ENCODE measurements at regions not wholly inside any gene's neighbourhood (a gene's known extent, or its start where the extent isn't known, plus 50 kb on each side); places are given as distances from the start of the nearest gene placed in this dataset.

GRCh38 chr1:29473161-29473855 lies 237.0 kb downstream of the PTPRU start:
- no peaks in the 10 kb centered on the region for H3K36me3 ChIP-seq (ENCODE audit: control insufficient read depth in 4 of 4, insufficient read depth in 4 of 4, low read length in 4 of 4)
- no peak for TF ChIP-seq CTCF (IDR thresholded peaks at IDR 0.05; ENCODE audit: control extremely low read depth, extremely low read depth)
- no peak overlapping the region for H3K9ac ChIP-seq (ENCODE audit: insufficient read depth in 1 of 2, low read length in 2 of 2)
- 78% methylated on average over 9 of the region's 9 CpGs for WGBS, 2 donors
- no peak overlapping the region for H3K4me3 ChIP-seq
- ATAC-seq (ENCODE audit: insufficient read depth, low FRiP score) (no peak), DNase-seq (peak in 1 of 3 donors; percentile 6)
- peaks cover 0 to 6% (median 0%) of the 10 kb centered on the region in 5 donors for H3K4me1 ChIP-seq (ENCODE audit: control insufficient read depth in 5 of 5, insufficient read depth in 5 of 5, low read length in 5 of 5)
- H3K27ac ChIP-seq (ENCODE audit: low read depth in 1 of 2, low read length in 1 of 2) = no peak overlapping the region
- no peaks in the 10 kb centered on the region for H3K9me3 ChIP-seq (ENCODE audit: control insufficient read depth in 4 of 4, insufficient read depth in 3 of 4, low read length in 3 of 4)
- H3K27me3 ChIP-seq (ENCODE audit: control insufficient read depth in 3 of 3, insufficient read depth in 3 of 3, low read length in 2 of 3) = peaks cover 0 to 20% (median 5%) of the 10 kb centered on the region in 3 donors

GRCh38 chr1:29471487-29472313 lies 235.4 kb downstream of the PTPRU start:
- Histone ChIP-seq H3K27me3 (ENCODE audit: control insufficient read depth in 3 of 3, insufficient read depth in 3 of 3, low read length in 2 of 3) (peaks cover 0 to 10% (median 3%) of the 10 kb centered on the region in 3 donors), H3K4me3 (no peak overlapping the region), H3K9ac (ENCODE audit: insufficient read depth in 1 of 2, low read length in 2 of 2) (no peak overlapping the region), H3K36me3 (ENCODE audit: control insufficient read depth in 4 of 4, insufficient read depth in 4 of 4, low read length in 4 of 4) (no peaks in the 10 kb centered on the region), H3K27ac (ENCODE audit: low read depth in 1 of 2, low read length in 1 of 2) (no peak overlapping the region), H3K9me3 (ENCODE audit: control insufficient read depth in 4 of 4, insufficient read depth in 3 of 4, low read length in 3 of 4) (no peaks in the 10 kb centered on the region), H3K4me1 (ENCODE audit: control insufficient read depth in 5 of 5, insufficient read depth in 5 of 5, low read length in 5 of 5) (peaks cover 0 to 6% (median 0%) of the 10 kb centered on the region in 5 donors)
- WGBS, 2 donors = 55 to 68% methylated on average over 5 of the region's 5 CpGs
- DNase-seq (no peak), ATAC-seq (ENCODE audit: insufficient read depth, low FRiP score) (no peak)
- no peak for TF ChIP-seq CTCF (IDR thresholded peaks at IDR 0.05; ENCODE audit: control extremely low read depth, extremely low read depth)

- peaks cover 0 to 2% (median under 1%) of the 10 kb centered on the region in 4 donors for H3K9me3 ChIP-seq (ENCODE audit: control insufficient read depth in 4 of 4, insufficient read depth in 3 of 4, low read length in 3 of 4)
- no peak for TF ChIP-seq CTCF (IDR thresholded peaks at IDR 0.05; ENCODE audit: control extremely low read depth, extremely low read depth)
- no peak overlapping the region for H3K9ac ChIP-seq (ENCODE audit: insufficient read depth in 1 of 2, low read length in 2 of 2)
- no peaks in the 10 kb centered on the region for H3K36me3 ChIP-seq (ENCODE audit: control insufficient read depth in 4 of 4, insufficient read depth in 4 of 4, low read length in 4 of 4)
- peaks cover 0 to 3% (median 2%) of the 10 kb centered on the region in 3 donors for H3K27me3 ChIP-seq (ENCODE audit: control insufficient read depth in 3 of 3, insufficient read depth in 3 of 3, low read length in 2 of 3)
- 76 to 83% methylated on average over 10 of the region's 10 CpGs for WGBS, 2 donors
- no peak overlapping the region for H3K27ac ChIP-seq (ENCODE audit: low read depth in 1 of 2, low read length in 1 of 2)
- ATAC-seq (ENCODE audit: insufficient read depth, low FRiP score) = no peak
- no peak for DNase-seq
- no peak overlapping the region for H3K4me3 ChIP-seq
- peaks cover 0 to 6% (median 0%) of the 10 kb centered on the region in 5 donors for H3K4me1 ChIP-seq (ENCODE audit: control insufficient read depth in 5 of 5, insufficient read depth in 5 of 5, low read length in 5 of 5)
Measured at GRCh38 chr1:29470788-29471119, 234.4 kb downstream of the PTPRU start.
